Dermis microvascular lymphatic vessel endothelial cell (primary cell): ENCODE measurements at regions not wholly inside any gene's neighbourhood (a gene's known extent, or its start where the extent isn't known, plus 50 kb on each side); places are given as distances from the start of the nearest gene placed in this dataset.

Experiments used
- DNase-seq, 2 donors: peaks; one replicate each; pipeline versions ENCODE4 v3.0.0 to v3.0.0-alpha.2; 2010; ENCODE audit warnings: low read depth in 2 of 2

DNA sequence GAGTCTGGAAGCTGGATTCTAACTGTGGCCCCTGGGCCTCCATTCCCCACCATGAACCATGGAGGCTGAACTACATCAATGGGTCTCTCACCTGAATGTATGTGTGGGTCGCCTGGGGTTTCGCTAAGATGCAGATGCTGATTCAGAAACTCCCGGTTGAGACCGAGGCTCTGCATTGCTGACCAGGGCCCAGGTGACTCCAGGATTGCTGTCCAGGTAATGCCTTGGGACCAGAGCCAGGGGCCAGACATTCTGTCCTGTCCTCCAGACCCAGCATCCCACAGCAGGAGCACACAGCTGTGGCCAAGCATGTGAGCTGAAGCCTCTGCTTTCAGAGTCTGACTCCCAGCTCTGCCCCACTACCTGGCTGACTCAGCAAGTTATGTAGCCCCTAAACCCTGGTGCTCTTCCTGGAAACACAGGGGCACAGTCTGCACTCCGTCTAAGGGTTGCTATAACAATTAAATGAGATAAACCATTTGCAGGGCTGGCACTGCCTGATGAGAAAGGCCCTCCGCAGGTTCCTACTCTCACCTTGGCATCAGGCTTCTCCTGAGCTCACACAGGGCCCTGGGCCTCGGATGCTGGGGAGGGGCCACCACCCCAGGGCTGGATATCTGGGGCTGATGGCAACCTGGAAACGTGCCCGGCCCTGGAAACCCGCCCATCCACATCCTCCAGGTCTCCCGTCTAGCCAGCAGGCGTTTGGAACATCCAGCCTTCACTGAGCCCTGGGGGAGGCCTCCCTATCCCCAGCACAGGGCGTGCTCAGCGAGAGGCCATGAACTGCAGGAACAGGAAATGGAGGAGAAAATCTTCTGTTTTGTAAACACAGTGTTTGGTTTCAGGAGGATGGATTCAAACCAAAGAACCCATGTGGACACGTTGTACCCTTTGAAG, 175.7 kb downstream of the DLL1 start:
- DNase-seq = no peak

- DNase-seq = no peak
These were observed 176.5 kb downstream of the DLL1 start for GRCh38 chr6:170114187-170114945.

DNA sequence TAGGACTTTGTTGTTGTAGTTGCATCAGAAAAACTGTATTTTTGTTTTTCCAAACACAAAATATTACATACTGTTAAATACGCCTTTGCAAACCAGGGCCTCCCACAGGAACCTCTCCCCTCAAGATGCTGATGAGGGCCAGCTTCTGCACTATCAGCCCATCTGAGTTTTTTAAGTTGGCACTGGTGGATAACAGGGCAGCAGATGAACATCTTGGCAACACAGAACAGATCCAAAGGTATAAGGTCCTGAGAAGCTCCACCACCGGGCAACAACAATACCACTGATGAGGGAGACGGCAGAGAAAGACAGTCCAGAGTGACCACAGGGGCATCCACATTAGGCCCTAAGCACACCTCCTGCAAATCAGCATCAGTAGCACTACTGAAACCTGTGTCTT, 177.7 kb downstream of the DLL1 start:
- no peak for DNase-seq

DNA sequence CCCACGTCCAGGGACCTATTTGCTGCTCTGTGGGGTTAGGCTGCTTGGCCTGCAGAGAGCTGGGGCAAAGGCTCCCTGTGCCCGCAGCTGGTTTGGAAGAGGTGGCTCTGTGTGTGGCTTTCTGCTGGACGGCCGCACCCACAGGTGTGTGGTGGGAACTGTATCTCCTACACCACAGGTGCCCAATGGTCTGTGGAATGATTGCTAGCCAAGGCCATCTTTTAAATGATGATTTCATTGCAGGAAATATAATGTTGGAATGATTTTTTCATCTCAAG, 178.4 kb downstream of the DLL1 start:
- no peak for DNase-seq

DNA sequence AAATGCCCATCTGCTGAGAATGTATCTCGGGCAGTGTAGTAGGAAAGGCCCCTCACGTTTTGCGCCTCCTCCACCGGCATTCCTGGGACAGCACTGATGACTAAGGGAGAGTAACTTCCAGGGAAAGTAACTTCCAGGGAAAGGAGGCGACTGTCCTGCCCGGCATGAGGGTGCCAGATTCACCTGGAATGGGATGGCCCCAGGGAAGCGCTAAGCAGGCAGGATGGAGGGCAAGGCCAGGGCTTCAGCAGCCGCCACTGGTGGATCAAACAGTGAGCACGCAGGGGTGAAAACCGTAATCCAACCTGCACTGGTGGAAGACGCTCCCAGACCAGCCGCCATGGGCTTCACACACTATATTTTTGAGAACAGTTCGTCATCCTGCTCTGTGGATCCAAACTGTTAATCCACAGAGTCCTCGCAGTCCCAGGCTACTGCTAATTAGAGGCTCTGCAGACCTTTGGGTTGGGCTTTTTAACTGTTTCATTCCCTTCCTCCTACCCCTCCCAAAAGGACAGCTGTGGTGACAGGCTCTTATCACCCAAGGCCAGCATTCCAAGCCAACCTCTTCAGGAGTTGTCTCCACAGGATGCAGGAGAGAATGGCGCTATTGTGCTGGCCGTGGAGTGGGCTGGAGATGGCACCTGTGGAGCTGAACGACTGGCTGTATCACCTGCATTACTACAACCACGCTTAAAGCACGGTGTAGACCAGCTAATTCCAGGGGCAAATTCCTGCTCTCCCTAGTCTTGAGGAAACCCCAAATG, 178.9 kb downstream of the DLL1 start:
- no peak for DNase-seq

DNA sequence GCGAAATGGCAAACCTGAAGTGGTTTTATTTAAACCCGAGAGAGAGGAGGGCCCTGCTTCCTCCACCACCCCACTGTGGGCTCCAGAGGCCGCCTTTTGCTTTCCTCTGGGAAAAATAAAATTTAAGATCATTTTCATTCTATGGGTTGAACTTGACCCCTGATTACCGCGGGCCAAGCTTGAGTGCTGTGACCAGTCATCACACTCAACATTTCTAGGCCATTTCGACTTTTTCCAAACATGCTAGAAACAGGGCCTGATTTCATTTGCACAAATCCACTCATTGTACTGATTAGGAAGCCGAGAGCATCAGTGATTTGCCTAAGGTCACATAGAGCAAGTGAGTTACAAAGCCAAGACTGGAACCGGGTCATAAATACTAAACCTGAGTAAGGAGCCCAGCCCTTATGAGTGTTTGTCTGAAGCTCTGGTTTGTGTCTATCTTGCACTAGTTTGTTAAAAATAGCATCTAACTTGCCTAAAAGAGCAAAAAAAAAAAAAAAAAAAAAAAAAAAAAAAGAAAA, 179.7 kb downstream of the DLL1 start:
- no peak for DNase-seq

GRCh38 chr6:170110201-170111140, 180.4 kb downstream of the DLL1 start:
- no peak for DNase-seq

DNA sequence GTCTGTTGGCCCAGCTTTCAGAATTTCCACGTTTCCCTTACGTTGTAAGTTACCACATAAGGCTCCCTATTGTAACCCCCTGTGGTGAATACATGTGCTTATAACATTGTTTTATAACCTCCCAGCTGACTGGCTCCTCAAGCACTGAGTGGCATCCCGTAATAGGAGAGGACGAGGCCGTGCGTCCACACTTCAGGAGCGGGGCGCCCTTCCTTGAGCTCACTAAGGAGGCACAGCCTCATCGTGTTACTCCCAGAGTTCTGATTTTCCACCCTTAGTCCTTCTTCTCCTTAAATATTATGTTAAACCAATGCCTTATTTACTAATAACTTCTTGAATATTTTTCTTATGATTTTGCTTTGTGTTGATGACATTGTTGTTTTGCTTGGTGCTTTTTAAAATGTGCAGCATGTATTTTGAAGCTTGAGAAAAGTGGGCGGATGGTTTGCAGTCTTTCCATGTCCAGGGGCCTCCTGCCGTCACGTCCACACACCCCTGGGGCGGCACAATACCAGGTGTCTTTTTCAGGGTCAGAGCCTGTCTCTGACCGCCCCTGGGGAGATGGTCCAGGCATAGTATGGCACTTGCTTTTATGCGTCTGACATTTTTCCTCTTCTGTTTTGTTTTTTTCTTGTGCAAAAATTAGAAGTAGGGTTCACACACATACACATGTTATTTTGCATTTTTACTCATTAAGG, 181.8 kb downstream of the DLL1 start:
- no peak for DNase-seq

DNA sequence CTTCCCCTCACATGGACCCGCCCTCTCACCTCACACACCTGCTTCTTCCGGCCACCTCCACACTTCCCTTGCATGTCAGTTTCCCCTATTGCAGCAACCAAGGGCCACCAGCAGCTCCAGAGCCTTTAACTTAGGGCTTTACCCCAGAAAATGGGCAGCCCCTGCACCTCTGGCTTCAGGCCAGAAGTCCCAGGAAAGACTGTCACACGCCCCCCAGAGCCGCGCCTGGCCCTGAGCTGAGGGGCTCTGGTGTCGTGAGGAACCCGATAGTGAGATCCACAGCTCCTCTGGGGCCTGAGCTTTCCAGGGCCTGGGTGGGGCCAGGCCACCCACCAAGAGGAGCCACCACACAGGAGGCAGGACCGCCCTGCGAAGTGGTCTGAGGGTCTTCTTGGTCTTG, 182.4 kb downstream of the DLL1 start:
- DNase-seq = no peak

GRCh38 chr6:170107606-170108222, 183.2 kb downstream of the DLL1 start:
- no peak for DNase-seq

DNA sequence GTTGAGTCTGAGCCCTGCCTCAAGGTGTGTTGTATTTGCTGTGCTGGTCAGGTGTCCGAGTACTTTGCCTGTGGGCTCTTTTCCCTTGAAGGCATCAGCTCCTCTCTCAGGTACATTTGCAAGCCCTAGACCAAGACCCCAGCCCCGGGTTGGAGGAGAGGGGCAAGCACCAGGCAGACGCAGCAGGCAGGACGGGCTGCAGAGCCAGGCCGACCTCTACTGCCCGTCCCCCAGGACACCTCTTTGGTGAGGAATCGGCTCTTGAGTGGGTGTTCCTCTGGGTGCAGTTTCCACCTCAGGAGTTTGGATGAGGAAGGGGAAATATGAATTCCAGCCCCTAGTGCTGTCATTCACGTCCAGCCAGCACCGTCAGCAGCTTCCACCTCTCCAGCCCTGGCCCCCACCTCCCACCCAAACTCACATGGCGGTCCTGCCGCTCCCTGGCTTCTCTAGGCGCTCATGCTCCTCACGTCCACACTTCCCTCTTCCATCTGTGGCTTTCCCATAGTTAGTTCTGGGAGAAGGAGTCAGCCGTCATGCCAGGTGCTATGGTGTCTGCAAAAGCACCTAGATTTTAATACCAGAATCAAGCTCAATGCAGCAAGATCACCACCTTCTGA, 183.9 kb downstream of the DLL1 start:
- DNase-seq = no peak

DNA sequence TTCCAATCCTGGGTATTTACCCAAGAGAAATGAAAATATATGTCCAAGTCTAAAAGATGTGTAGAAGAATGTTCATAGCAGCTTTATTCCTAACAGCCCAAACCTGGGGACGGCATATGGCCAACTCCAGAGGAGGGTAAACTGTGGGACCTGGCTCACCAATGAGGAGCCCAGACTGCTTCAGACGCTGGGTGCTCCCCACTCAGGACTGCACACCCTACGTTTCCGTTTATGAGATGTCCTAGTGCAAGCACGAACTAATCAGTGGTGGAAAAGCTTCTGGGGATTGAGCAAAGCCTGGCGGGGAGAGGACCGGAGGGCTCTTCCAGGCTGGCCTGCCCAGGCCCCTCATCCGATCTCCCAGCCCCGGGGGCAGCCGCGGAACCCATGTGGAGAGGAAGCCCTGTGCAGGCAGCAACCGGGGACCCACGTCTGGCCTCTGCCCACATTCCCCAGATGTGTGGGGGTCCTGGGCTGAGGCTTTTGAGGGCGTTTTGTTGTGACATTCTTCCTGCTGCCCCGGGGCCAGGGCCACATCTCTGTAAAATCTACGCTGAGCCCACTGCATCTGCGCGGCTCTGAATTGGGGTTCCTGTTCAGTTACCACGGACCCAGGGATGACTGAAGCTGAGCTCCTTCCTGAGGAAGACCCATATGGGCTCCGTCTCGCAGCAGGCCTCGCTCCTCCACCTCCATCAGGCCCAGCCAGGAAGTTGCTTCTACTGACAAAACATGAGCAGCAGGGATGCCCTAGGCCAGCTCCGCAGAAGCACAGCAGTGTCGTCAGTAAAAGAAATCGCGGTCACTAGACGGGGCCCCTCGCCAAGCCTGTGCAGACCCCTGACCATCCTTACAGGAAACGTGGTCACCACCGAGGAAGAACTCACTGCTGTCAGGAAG, 188.0 kb downstream of the DLL1 start:
- DNase-seq = no peak

- no peak for DNase-seq
These were observed 188.8 kb downstream of the DLL1 start for GRCh38 chr6:170102038-170102437.

DNA sequence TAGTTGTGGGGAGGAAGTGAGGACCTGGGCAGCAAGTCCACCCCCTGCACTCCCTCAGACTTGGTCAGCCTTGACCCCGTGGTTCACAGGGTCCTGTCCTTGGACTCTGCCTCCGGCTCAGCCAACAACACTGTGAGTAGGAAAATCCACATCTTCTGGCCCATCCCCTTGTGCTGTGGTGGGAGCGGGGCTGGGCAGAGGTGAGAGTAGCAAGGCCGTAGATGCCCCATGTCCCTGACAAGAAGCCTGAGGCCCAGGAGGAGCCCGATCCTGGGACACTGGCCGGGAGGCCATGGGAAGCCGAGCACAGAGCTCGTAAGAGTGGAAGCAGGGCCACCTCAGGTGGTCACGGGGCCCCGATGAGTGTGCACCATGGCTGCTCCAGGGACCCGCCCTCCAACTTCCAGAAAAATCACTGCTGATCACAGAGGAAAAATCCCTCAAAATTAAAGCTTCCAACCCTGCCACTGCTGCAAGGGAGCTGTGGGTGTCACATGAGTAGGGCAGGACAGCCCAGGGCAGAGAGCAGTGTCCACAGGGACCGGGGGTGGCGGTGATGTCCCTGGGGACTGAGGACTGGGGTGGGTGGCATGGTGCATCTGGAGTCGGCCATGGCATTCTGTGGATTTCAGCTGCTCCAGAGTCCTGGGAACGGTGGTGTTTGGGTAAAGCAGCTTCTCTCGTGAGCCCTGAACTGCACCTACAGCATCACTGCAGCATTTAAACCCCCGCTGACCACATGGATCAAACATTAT, 189.4 kb downstream of the DLL1 start:
- no peak for DNase-seq

- no peak for DNase-seq
These were observed 190.8 kb downstream of the DLL1 start for GRCh38 chr6:170100046-170100445.

DNA sequence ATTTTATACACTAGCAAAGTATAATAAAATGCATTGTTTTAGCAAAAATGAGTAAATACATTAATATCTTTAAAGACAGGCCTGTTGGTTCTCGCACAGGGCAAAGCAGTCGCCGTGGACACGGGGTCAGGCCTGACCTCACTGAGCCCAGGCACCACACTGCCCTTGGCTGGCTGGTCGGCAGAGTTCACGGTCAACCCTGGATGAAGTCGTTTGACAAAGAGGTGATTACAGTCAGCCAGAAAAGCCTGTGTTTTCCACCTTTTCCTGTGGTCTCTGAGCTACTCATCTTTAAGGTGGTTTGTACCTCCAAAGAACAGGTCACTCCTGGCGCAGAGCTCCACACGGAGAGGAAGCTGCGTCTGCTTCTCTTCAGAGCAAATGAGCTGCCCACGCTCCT, 191.5 kb downstream of the DLL1 start:
- DNase-seq = no peak

GRCh38 chr6:170098428-170099170, 192.3 kb downstream of the DLL1 start:
- DNase-seq = no peak
